T47D (cell line): ENCODE measurements at regions not wholly inside any gene's neighbourhood (a gene's known extent, or its start where the extent isn't known, plus 50 kb on each side); places are given as distances from the start of the nearest gene placed in this dataset.
A peak's percentile ranks its signal among the peaks of the same experiment; 100 is the strongest.

ENCODE experiments used
- DNase-seq, 2 experiments: peaks; one replicate each; pipeline versions ENCODE4 v3.0.0 to v3.0.0-alpha.2; 2011 to 2012; ENCODE audit warnings: low read depth in 1 of 2, low spot score in 1 of 2
- JUND ChIP-seq: IDR thresholded peaks from 2 replicates; pipeline ENCODE4 v1.6.1; 2012; ENCODE audit warnings: low read depth
- in situ Hi-C: cut with HindIII; loops from 2 replicates; pipeline ENCODE4 v1.10.0; 2016; ENCODE audit warnings: low sequenced_read_pairs, low pct_unique_long_range_greater_than_20kb

DNA sequence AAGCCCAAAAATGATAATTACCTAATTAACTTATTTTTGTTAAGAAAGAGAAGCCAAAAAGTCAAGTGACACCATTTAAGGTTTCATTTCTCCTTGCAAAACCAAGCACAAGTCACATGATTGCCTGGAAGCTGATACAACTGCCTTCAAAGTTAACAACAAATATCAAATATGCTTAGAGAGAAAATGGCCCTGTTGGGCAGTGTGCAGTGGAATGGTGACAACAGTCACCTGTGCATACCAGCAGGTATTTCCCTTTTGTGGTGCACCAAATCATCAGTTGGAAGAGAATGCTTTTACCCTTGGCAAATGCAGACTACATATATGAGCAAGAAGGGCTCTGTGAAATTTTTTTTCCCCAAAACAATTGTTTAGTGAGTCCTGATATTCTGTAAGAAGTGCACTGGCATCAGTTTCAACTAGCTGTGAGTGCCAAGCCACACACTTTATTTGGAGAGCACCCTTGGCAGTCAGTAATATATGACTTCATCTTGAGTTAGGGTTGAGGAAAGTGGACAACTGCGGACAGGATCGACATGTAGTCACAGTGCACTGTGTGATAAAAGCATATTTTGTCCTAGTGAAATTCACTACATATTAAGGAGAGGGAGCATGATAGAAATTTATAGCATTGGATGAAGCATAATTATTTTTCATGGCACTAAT, 74.9 kb upstream of the DOCK10 start:
- DNase-seq, result no peak
- no peak for TF ChIP-seq JUND
- in situ Hi-C loops, result no loop called here

DNA sequence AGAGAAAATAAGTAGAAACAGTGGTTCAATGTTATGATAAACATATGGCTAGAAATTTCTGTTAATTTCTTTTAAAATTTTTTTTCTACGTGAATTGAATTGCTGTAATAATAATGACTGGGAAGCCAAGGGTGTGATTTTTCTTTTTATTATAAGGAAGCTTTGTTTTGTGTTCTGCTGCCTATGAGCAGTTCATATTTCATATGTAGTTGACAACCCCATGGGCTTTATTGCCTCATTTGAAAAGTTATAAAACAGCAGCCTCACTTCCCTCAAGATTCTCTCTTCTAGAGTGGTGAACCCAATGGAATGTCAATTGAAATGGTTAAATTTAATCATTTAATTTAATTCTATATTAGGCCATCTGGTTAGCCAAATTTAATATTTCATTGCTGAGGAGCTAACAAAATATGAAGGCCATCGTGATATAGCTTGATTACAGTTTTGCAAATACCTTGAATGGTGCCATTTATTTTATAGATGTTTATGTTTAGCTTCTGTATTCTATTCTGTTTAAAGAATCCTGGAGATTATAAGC, 72.6 kb upstream of the DOCK10 start:
- in situ Hi-C loops, result no loop called here
- DNase-seq, result no peak
- no peak for TF ChIP-seq JUND

DNA sequence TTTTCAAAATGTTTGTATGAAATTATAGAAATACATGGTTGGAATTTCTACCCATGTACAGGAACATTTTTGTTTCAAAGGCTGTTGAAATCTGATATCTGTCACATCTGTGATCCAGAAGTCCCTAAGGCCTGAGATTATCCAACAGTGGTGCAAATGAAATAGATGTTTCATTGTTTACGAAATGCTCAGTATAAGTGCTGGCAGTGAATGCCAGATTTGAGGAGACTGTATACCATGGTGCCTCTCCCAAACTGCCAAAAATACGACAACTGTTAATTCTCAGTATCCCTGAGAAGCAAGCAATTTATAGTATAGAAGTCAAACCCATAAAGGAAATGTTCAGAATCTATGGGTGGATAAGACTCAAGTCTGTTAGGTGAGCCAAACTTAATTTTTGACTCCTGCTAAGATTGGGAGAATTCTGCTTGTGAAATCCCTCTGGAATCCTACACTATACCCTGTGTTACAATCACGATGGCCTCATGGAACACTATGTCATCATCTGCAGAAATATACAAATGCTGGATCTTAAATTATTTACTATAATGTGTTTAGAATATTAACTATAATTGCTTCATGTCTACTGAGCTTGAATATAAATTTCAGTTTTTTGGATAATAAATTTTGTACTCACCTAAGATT, 71.2 kb upstream of the DOCK10 start:
- in situ Hi-C loops, result no loop called here
- no peak for TF ChIP-seq JUND
- no peak for DNase-seq

DNA sequence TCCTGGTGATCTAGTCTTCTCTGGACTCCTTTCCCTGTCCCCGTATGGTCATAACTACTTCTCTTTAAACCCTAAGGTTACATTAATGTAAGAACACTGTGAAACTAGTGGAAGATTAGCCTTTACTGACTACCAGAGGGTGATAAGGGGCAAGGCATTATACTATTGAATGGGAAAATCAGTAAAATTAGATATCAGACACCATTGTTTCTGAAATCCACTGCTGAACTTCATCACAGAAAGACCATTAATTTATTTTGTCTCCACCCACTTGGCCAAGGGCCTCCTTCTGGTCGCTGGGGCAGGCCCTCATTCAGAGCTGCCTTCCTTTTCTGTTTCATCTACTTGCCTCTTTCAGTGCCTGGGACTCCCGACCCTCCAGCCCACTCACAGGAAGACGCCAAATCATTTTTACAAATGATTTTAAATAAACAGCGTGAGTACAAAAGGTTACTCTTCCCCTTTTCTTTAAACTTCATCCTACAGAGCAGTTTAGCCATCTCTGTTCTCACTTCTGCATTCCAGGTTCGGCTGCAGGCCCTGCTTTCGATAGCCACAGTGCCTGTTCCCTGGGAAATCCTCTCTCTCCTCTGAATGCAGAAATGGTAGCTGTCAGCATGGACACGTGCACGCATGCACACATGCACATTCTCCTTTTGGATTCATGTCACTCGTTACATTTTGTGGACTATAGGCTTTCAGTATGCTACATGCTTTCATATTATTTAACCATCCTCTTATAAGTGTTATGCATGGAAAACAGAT, 70.3 kb upstream of the DOCK10 start:
- TF ChIP-seq JUND, result no peak
- in situ Hi-C loops, result no loop called here
- no peak for DNase-seq

GRCh38 chr2:225108805-225109204, 66.5 kb upstream of the DOCK10 start:
- in situ Hi-C loops, result no loop called here

DNA sequence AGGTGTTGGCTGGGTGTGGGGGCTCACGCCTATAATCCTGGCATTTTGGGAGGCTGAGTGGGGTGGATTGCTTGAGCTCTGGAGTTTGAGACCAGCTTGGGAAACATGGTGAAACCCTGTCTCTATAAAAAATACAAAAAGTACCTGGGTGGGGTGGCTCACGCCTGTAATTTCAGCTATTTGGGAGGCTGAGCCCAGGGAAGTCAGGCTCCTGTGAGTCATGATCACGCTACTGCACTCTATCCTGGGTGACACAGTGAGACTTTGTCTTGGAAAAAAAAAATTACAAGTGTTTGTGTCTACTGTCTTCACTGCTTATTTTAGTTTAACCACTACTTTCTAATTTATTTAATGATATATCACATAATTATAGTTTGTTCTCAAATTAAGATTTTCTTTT, 62.7 kb upstream of the DOCK10 start:
- in situ Hi-C loops, result no loop called here
- no peak for TF ChIP-seq JUND
- DNase-seq, result no peak

More at GRCh38 chr2:225108805-225109204, 66.5 kb upstream of the DOCK10 start:
- TF ChIP-seq JUND, result no peak
- DNase-seq, result no peak

GRCh38 chr2:225104321-225104720, 62.1 kb upstream of the DOCK10 start:
- no peak for DNase-seq
- no peak for TF ChIP-seq JUND
- in situ Hi-C loops, result no loop called here

- in situ Hi-C loops, result no loop called here
- DNase-seq, result no peak
- TF ChIP-seq JUND, result no peak
Observed at GRCh38 chr2:225103737-225104141, 61.5 kb upstream of the DOCK10 start.

- in situ Hi-C loops, result no loop called here
- DNase-seq, result peak in 1 of 2 experiments; percentile 7
- no peak for TF ChIP-seq JUND
Observed at GRCh38 chr2:225100856-225101294, 58.6 kb upstream of the DOCK10 start.

DNA sequence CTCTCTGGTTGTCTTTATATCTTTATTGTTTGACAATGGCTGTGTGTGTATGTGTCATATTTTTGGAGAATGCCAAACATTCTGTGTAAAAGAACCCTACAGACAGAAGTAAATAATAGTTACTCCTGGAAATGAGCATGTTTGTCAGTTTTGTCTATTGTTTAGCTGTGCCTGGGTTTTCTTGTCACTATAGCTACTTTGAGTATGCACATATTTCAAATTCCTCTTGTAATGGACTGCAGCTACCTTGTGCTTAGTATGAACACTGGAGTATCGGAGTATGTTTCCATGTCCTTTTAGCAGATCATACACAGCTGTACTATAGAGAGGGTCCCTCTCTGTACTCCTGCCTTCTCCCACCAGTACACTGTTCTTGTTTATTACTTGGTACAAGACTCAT, 58.0 kb upstream of the DOCK10 start:
- no peak for TF ChIP-seq JUND
- in situ Hi-C loops, result no loop called here
- no peak for DNase-seq

GRCh38 chr2:225097035-225097434, 54.8 kb upstream of the DOCK10 start:
- DNase-seq, result no peak
- no peak for TF ChIP-seq JUND
- in situ Hi-C loops, result no loop called here
